ENCODE measurements at regions not wholly inside any gene's neighbourhood (a gene's known extent, or its start where the extent isn't known, plus 50 kb on each side); places are given as distances from the start of the nearest gene placed in this dataset.

DNA sequence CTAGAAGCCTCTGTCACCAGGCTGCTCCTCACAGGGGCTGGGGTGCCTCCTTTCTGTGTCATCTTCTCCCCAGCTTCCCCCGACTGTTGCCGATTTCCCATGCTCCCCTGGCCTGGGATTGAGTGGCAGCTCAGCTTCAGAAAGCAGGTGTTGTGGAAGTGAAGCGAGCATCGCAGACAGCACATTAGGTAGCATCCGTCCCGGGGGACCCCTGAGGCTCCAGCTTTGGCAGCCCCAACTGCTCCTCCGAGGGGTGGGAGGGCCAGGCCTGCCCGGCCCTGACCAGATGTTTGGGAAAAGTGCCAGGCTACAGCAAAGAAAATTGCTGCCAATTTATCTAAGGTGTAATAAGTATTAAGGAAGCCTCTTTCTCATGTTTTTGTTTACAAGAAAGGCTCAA is 1045.6 kb downstream of the BCL11B start:
- DNase-seq (ENCODE audit: low spot score in 2 of 2) (no peak), ATAC-seq (ENCODE audit: low read depth) (no peak)
- H3K9me3 Mint-ChIP-seq = peaks cover 10% of the 10 kb centered on the region
- H3K27ac Mint-ChIP-seq = no peak overlapping the region
- no peaks in the 10 kb centered on the region for H3K4me1 Mint-ChIP-seq
- no peaks in the 10 kb centered on the region for H3K27me3 Mint-ChIP-seq
- no peaks in the 10 kb centered on the region for H3K36me3 Mint-ChIP-seq
- no peak overlapping the region for H3K4me3 Mint-ChIP-seq

GRCh38 chr14:98227000-98227726 is 1044.8 kb downstream of the BCL11B start:
- Mint-ChIP-seq H3K36me3 (no peaks in the 10 kb centered on the region), H3K4me3 (no peak overlapping the region), H3K27me3 (no peaks in the 10 kb centered on the region), H3K9me3 (peaks cover 10% of the 10 kb centered on the region), H3K4me1 (no peaks in the 10 kb centered on the region), H3K27ac (no peak overlapping the region)
- no peak for DNase-seq (ENCODE audit: low spot score in 2 of 2)
- ATAC-seq (ENCODE audit: low read depth) = no peak

- peaks cover 10% of the 10 kb centered on the region for H3K9me3 Mint-ChIP-seq
- ATAC-seq (ENCODE audit: low read depth) (no peak), DNase-seq (ENCODE audit: low spot score in 2 of 2) (no peak)
- H3K4me1 Mint-ChIP-seq = no peaks in the 10 kb centered on the region
- no peak overlapping the region for H3K27ac Mint-ChIP-seq
- H3K27me3 Mint-ChIP-seq = no peaks in the 10 kb centered on the region
- no peaks in the 10 kb centered on the region for H3K36me3 Mint-ChIP-seq
- H3K4me3 Mint-ChIP-seq = no peak overlapping the region
Observed at GRCh38 chr14:98227727-98228111, 1044.3 kb downstream of the BCL11B start.

DNA sequence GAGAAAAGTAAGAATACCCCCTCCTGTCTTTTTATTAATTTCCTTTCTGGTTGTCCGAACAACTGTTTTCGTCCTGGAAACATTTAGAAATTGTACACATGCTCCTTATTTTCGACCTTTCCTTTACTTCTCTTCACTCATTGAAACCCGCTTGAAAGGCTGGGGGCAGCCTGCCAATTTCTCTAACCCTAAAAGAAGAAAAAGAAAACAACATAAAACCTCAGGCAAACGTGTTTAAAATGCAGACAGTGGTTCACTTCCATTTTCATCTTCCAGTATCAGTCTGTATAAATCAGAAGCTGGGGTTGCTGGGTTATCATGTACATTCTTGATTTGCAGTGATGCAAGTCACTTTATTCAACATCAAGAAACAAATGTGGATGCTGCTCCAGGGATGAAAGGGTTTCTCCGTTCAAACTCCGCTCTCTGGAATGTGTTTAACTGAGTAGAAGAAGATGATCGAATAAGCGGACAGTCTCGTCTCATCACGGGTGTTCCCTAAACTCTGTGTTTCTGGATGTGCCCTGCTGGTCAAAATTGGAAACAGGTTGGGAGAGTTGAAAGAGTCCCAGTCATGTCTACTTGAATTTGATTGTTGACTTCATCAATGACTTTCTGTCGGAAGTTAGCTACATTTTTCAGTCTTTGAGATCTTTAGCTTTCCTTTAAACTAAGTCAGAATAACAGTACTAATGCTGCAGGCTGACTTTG is 1042.2 kb downstream of the BCL11B start:
- H3K4me1 Mint-ChIP-seq = no peaks in the 10 kb centered on the region
- H3K36me3 Mint-ChIP-seq = no peaks in the 10 kb centered on the region
- peaks cover 9% of the 10 kb centered on the region for H3K9me3 Mint-ChIP-seq
- DNase-seq (ENCODE audit: low spot score in 2 of 2) = no peak
- ATAC-seq (ENCODE audit: low read depth) = no peak
- H3K27ac Mint-ChIP-seq = no peak overlapping the region
- no peak overlapping the region for H3K4me3 Mint-ChIP-seq
- H3K27me3 Mint-ChIP-seq = no peaks in the 10 kb centered on the region

- Mint-ChIP-seq H3K4me3 (no peak overlapping the region), H3K36me3 (no peaks in the 10 kb centered on the region), H3K9me3 (peaks cover 9% of the 10 kb centered on the region), H3K27me3 (no peaks in the 10 kb centered on the region), H3K4me1 (no peaks in the 10 kb centered on the region), H3K27ac (no peak overlapping the region)
- DNase-seq (ENCODE audit: low spot score in 2 of 2) = no peak
- ATAC-seq (ENCODE audit: low read depth) = no peak
Observed at GRCh38 chr14:98230411-98230810, 1041.6 kb downstream of the BCL11B start.

GRCh38 chr14:98231210-98231609 is 1040.8 kb downstream of the BCL11B start:
- no peaks in the 10 kb centered on the region for H3K36me3 Mint-ChIP-seq
- no peak overlapping the region for H3K27ac Mint-ChIP-seq

GRCh38 chr14:98233656-98234055 is 1038.3 kb downstream of the BCL11B start:
- Mint-ChIP-seq H3K4me1 (no peaks in the 10 kb centered on the region), H3K27ac (no peak overlapping the region), H3K36me3 (no peaks in the 10 kb centered on the region), H3K9me3 (peaks cover 6% of the 10 kb centered on the region), H3K4me3 (no peak overlapping the region), H3K27me3 (no peaks in the 10 kb centered on the region)
- ATAC-seq (ENCODE audit: low read depth) (no peak), DNase-seq (ENCODE audit: low spot score in 2 of 2) (no peak)

More at GRCh38 chr14:98231210-98231609, 1040.8 kb downstream of the BCL11B start:
- no peaks in the 10 kb centered on the region for H3K4me1 Mint-ChIP-seq
- no peak for DNase-seq (ENCODE audit: low spot score in 2 of 2)
- H3K4me3 Mint-ChIP-seq = no peak overlapping the region
- no peaks in the 10 kb centered on the region for H3K27me3 Mint-ChIP-seq
- ATAC-seq (ENCODE audit: low read depth) = no peak
- peaks cover 6% of the 10 kb centered on the region for H3K9me3 Mint-ChIP-seq

DNA sequence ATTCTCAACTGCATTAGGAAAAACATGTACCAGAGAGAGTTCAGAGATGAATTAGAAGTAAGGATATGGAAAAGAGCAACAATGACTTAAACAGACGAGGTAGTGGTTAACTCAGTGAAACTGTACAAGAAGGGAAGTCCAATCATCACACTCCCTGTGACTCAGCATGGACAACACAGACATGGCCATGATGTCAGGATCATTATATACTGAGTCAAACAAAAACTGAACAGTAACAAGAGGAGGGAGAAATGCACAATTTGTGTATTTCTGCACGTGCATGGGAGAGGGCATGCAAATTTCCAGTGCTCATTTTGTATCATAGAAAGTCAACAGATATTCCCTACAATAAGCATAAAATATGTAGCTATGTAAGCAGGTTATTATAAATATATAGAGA is 1037.8 kb downstream of the BCL11B start:
- Mint-ChIP-seq H3K9me3 (peaks cover 8% of the 10 kb centered on the region), H3K4me1 (no peaks in the 10 kb centered on the region), H3K27ac (no peak overlapping the region), H3K27me3 (no peaks in the 10 kb centered on the region), H3K4me3 (no peak overlapping the region), H3K36me3 (no peaks in the 10 kb centered on the region)
- ATAC-seq (ENCODE audit: low read depth) (no peak), DNase-seq (ENCODE audit: low spot score in 2 of 2) (no peak)

- ATAC-seq (ENCODE audit: low read depth) (no peak), DNase-seq (ENCODE audit: low spot score in 2 of 2) (no peak)
- no peaks in the 10 kb centered on the region for H3K4me1 Mint-ChIP-seq
- H3K9me3 Mint-ChIP-seq = peaks cover 6% of the 10 kb centered on the region
- no peaks in the 10 kb centered on the region for H3K27me3 Mint-ChIP-seq
- H3K4me3 Mint-ChIP-seq = no peak overlapping the region
- H3K27ac Mint-ChIP-seq = no peak overlapping the region
- no peaks in the 10 kb centered on the region for H3K36me3 Mint-ChIP-seq
Observed at GRCh38 chr14:98236314-98236713, 1035.7 kb downstream of the BCL11B start.

- no peak overlapping the region for H3K4me3 Mint-ChIP-seq
- DNase-seq (ENCODE audit: low spot score in 2 of 2) = no peak
- H3K27me3 Mint-ChIP-seq = no peaks in the 10 kb centered on the region
- no peaks in the 10 kb centered on the region for H3K4me1 Mint-ChIP-seq
- H3K36me3 Mint-ChIP-seq = no peaks in the 10 kb centered on the region
- peaks cover 6% of the 10 kb centered on the region for H3K9me3 Mint-ChIP-seq
- H3K27ac Mint-ChIP-seq = no peak overlapping the region
- no peak for ATAC-seq (ENCODE audit: low read depth)
Observed at GRCh38 chr14:98237939-98238338, 1034.1 kb downstream of the BCL11B start.

DNA sequence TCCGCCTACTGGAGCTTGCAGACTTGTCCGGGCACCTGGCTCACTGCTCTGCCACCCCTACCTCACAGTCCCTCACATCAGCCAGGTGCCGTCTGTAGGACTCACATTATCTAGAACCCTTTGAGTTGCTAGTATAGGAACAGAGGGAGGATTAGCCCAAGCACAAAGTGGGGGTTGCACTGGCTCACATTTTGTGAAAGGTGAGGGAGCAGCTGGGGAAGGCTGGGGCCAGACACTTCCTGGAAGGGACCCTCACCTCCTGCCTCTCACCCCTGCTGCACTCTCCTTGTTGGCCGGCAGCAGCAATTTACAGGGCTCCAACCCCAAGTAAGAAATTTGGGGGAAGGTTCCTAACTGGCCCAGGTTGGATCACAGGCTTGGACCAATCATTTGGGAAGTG is 1031.6 kb downstream of the BCL11B start:
- no peak for DNase-seq (ENCODE audit: low spot score in 2 of 2)
- ATAC-seq (ENCODE audit: low read depth) = no peak
- H3K36me3 Mint-ChIP-seq = no peaks in the 10 kb centered on the region
- peaks cover 2% of the 10 kb centered on the region for H3K9me3 Mint-ChIP-seq
- no peaks in the 10 kb centered on the region for H3K27me3 Mint-ChIP-seq
- H3K27ac Mint-ChIP-seq = no peak overlapping the region
- no peak overlapping the region for H3K4me3 Mint-ChIP-seq
- H3K4me1 Mint-ChIP-seq = no peaks in the 10 kb centered on the region

GRCh38 chr14:98242903-98243302 is 1029.1 kb downstream of the BCL11B start:
- DNase-seq (ENCODE audit: low spot score in 2 of 2) (no peak), ATAC-seq (ENCODE audit: low read depth) (no peak)
- no peaks in the 10 kb centered on the region for H3K36me3 Mint-ChIP-seq
- no peaks in the 10 kb centered on the region for H3K27me3 Mint-ChIP-seq
- no peak overlapping the region for H3K27ac Mint-ChIP-seq
- H3K4me1 Mint-ChIP-seq = no peaks in the 10 kb centered on the region
- no peak overlapping the region for H3K4me3 Mint-ChIP-seq
- H3K9me3 Mint-ChIP-seq = peaks cover 2% of the 10 kb centered on the region

GRCh38 chr14:98243332-98243731 is 1028.7 kb downstream of the BCL11B start:
- no peaks in the 10 kb centered on the region for H3K4me1 Mint-ChIP-seq
- no peak overlapping the region for H3K27ac Mint-ChIP-seq
- H3K4me3 Mint-ChIP-seq = no peak overlapping the region
- ATAC-seq (ENCODE audit: low read depth) (no peak), DNase-seq (ENCODE audit: low spot score in 2 of 2) (no peak)
- no peaks in the 10 kb centered on the region for H3K36me3 Mint-ChIP-seq
- H3K9me3 Mint-ChIP-seq = peaks cover 2% of the 10 kb centered on the region
- H3K27me3 Mint-ChIP-seq = no peaks in the 10 kb centered on the region

GRCh38 chr14:98244162-98244948 is 1027.6 kb downstream of the BCL11B start:
- no peaks in the 10 kb centered on the region for H3K36me3 Mint-ChIP-seq
- DNase-seq (ENCODE audit: low spot score in 2 of 2) (no peak), ATAC-seq (ENCODE audit: low read depth) (no peak)
- no peak overlapping the region for H3K4me3 Mint-ChIP-seq
- H3K27ac Mint-ChIP-seq = no peak overlapping the region
- no peaks in the 10 kb centered on the region for H3K27me3 Mint-ChIP-seq
- H3K4me1 Mint-ChIP-seq = no peaks in the 10 kb centered on the region
- no peaks in the 10 kb centered on the region for H3K9me3 Mint-ChIP-seq
